ENCODE measurements at regions not wholly inside any gene's neighbourhood (a gene's known extent, or its start where the extent isn't known, plus 50 kb on each side); places are given as distances from the start of the nearest gene placed in this dataset.
"Not testable (repeated sequence)": the region's sequence is repeated elsewhere in the genome, so short reads cannot be mapped to it uniquely, and the experiment has no call there.

- Histone ChIP-seq H3K36me3 (replicated peaks in 1 of 2; ENCODE audit: insufficient read depth in 1 of 2, low read depth in 2 of 2) (no peaks in the 10 kb centered on the region), H3K4me3 (no peak overlapping the region), H3K4me1 (no peaks in the 10 kb centered on the region), H3K27me3 (no peaks in the 10 kb centered on the region), H3K9me3 (no peaks in the 10 kb centered on the region), H3K27ac (no peak overlapping the region)
- DNase-seq (no peak), ATAC-seq (no peak)
- intact Hi-C loops (cut with DNase I): no loop called here
- whole genome bisulfite sequencing, 2 donors: 64 to 75% methylated on average over 1 of the region's 1 CpG
- TF ChIP-seq POLR2A (IDR thresholded peaks at IDR 0.05): no peak
- TF ChIP-seq CTCF (IDR thresholded peaks at IDR 0.05): no peak
Observed at GRCh38 chr4:30126351-30126750, 593.8 kb upstream of the PCDH7 start.

GRCh38 chr4:30148828-30149227 lies 571.3 kb upstream of the PCDH7 start:
- H3K36me3 ChIP-seq (replicated peaks in 1 of 2; ENCODE audit: insufficient read depth in 1 of 2, low read depth in 2 of 2); H3K4me1 ChIP-seq; H3K4me3 ChIP-seq; intact Hi-C loops (cut with DNase I); ATAC-seq; H3K9me3 ChIP-seq; H3K27me3 ChIP-seq; H3K27ac ChIP-seq; DNase-seq: not testable (repeated sequence)
- 51 to 62% methylated on average over 5 of the region's 5 CpGs for WGBS, 2 donors

- H3K9me3 ChIP-seq; H3K27ac ChIP-seq; H3K36me3 ChIP-seq (replicated peaks in 1 of 2; ENCODE audit: insufficient read depth in 1 of 2, low read depth in 2 of 2); H3K27me3 ChIP-seq; intact Hi-C loops (cut with DNase I); ATAC-seq; DNase-seq; H3K4me3 ChIP-seq; H3K4me1 ChIP-seq: not testable (repeated sequence)
- WGBS, 2 donors: 64 to 74% methylated on average over 7 of the region's 7 CpGs
Observed at GRCh38 chr4:30149539-30149938, 570.6 kb upstream of the PCDH7 start.

- intact Hi-C loops (cut with DNase I): no loop called here
- Histone ChIP-seq H3K9me3 (no peaks in the 10 kb centered on the region), H3K4me1 (no peaks in the 10 kb centered on the region), H3K36me3 (replicated peaks in 1 of 2; ENCODE audit: insufficient read depth in 1 of 2, low read depth in 2 of 2) (no peaks in the 10 kb centered on the region), H3K27ac (no peak overlapping the region), H3K27me3 (no peaks in the 10 kb centered on the region), H3K4me3 (no peak overlapping the region)
- no peak for ATAC-seq
- no peak for DNase-seq
- TF ChIP-seq CTCF (IDR thresholded peaks at IDR 0.05) (no peak), POLR2A (IDR thresholded peaks at IDR 0.05) (no peak)
- 27 to 40% methylated on average over 1 to 2 of the region's 2 CpGs for WGBS, 2 donors
Observed at GRCh38 chr4:30153427-30153826, 566.7 kb upstream of the PCDH7 start.

- Histone ChIP-seq H3K27me3 (no peaks in the 10 kb centered on the region), H3K4me1 (no peaks in the 10 kb centered on the region), H3K27ac (no peak overlapping the region), H3K4me3 (no peak overlapping the region), H3K36me3 (replicated peaks in 1 of 2; ENCODE audit: insufficient read depth in 1 of 2, low read depth in 2 of 2) (no peaks in the 10 kb centered on the region), H3K9me3 (no peaks in the 10 kb centered on the region)
- ATAC-seq (no peak), DNase-seq (no peak)
- WGBS, 2 donors: 45 to 67% methylated on average over 2 of the region's 2 CpGs
- intact Hi-C loops (cut with DNase I): no loop called here
- TF ChIP-seq CTCF (IDR thresholded peaks at IDR 0.05) (no peak), POLR2A (IDR thresholded peaks at IDR 0.05) (no peak)
Observed at GRCh38 chr4:30160140-30160539, 560.0 kb upstream of the PCDH7 start.

- Histone ChIP-seq H3K27ac (no peak overlapping the region), H3K4me1 (no peaks in the 10 kb centered on the region), H3K4me3 (no peak overlapping the region), H3K36me3 (replicated peaks in 1 of 2; ENCODE audit: insufficient read depth in 1 of 2, low read depth in 2 of 2) (no peaks in the 10 kb centered on the region), H3K9me3 (no peaks in the 10 kb centered on the region), H3K27me3 (no peaks in the 10 kb centered on the region)
- no peak for TF ChIP-seq CTCF (IDR thresholded peaks at IDR 0.05)
- TF ChIP-seq POLR2A (IDR thresholded peaks at IDR 0.05): no peak
- ATAC-seq (no peak), DNase-seq (no peak)
- intact Hi-C loops (cut with DNase I): no loop called here
Observed at GRCh38 chr4:30172416-30172815, 547.8 kb upstream of the PCDH7 start.

Data from body of pancreas (tissue), 4 donors.